ENCODE measurements at regions not wholly inside any gene's neighbourhood (a gene's known extent, or its start where the extent isn't known, plus 50 kb on each side); places are given as distances from the start of the nearest gene placed in this dataset.

DNA sequence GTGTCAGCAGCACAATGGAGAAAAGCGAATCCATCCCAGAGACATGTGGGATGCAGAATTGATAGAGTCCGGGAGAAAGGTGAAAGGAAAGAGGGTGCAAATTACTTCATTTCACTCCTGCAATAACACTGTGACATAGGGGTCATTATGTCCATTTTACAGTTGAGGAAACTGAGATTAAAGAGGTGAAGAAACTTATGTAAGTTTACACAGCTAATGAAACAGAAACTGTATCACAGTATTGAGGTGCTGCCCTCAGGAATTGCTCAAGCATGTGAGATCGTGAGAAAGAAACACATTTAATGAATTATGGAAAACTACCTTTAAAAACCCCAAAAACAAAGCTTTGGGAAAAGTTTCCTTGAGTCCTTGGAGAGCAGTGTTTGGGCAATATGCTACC lies 103.6 kb upstream of the PFN2 start:
- Histone ChIP-seq H3K9me3 (peaks cover 5 to 13% of the 10 kb centered on the region in 2 donors), H3K27ac (no peak overlapping the region), H3K4me3 (no peak overlapping the region), H3K4me1 (no peaks in the 10 kb centered on the region), H3K27me3 (no peaks in the 10 kb centered on the region), H3K36me3 (no peaks in the 10 kb centered on the region)
- intact Hi-C loops (cut with DNase I; ENCODE audit: low total_unique reads): no loop called here
- DNase-seq (ENCODE audit: low spot score in 2 of 2): no peak
- no peak for TF ChIP-seq POLR2A (IDR thresholded peaks at IDR 0.05)
- TF ChIP-seq, protein P1, sequence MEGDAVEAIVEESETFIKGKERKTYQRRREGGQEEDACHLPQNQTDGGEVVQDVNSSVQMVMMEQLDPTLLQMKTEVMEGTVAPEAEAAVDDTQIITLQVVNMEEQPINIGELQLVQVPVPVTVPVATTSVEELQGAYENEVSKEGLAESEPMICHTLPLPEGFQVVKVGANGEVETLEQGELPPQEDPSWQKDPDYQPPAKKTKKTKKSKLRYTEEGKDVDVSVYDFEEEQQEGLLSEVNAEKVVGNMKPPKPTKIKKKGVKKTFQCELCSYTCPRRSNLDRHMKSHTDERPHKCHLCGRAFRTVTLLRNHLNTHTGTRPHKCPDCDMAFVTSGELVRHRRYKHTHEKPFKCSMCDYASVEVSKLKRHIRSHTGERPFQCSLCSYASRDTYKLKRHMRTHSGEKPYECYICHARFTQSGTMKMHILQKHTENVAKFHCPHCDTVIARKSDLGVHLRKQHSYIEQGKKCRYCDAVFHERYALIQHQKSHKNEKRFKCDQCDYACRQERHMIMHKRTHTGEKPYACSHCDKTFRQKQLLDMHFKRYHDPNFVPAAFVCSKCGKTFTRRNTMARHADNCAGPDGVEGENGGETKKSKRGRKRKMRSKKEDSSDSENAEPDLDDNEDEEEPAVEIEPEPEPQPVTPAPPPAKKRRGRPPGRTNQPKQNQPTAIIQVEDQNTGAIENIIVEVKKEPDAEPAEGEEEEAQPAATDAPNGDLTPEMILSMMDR (IDR thresholded peaks at IDR 0.05): no peak
- no peak for TF ChIP-seq POLR2AphosphoS5 (IDR thresholded peaks at IDR 0.05)

GRCh38 chr3:150073513-150073912 lies 102.8 kb upstream of the PFN2 start:
- Histone ChIP-seq H3K4me3 (no peak overlapping the region), H3K36me3 (no peaks in the 10 kb centered on the region), H3K27ac (no peak overlapping the region), H3K4me1 (no peaks in the 10 kb centered on the region), H3K27me3 (no peaks in the 10 kb centered on the region), H3K9me3 (peaks cover 5 to 13% of the 10 kb centered on the region in 2 donors)
- intact Hi-C loops (cut with DNase I; ENCODE audit: low total_unique reads): no loop called here
- DNase-seq (ENCODE audit: low spot score in 2 of 2): no peak
- no peak for TF ChIP-seq POLR2A (IDR thresholded peaks at IDR 0.05)
- TF ChIP-seq POLR2AphosphoS5 (IDR thresholded peaks at IDR 0.05): no peak
- TF ChIP-seq, protein P1 (IDR thresholded peaks at IDR 0.05): no peak

DNA sequence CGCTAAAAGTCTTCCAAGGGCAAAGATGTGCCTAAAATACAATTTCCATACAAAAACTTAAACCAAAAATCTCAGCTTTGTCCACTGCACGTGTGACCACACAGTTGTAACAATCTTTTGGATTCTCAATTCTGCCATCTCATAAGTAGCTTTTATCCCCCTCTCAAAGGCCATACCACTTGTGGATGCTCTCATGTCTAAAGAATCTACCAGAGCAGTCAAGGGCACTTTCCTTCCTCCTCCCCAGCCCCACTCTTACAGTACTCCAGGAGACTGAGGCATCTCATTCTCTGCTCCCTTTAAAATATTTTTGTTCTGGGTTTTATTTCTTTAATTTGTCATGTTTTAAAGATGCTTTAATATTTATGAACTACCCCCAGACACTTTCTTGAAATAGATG lies 102.3 kb upstream of the PFN2 start:
- Histone ChIP-seq H3K27ac (no peak overlapping the region), H3K27me3 (no peaks in the 10 kb centered on the region), H3K4me1 (no peaks in the 10 kb centered on the region), H3K36me3 (no peaks in the 10 kb centered on the region), H3K9me3 (peaks cover 5 to 13% of the 10 kb centered on the region in 2 donors), H3K4me3 (no peak overlapping the region)
- no peak for DNase-seq (ENCODE audit: low spot score in 2 of 2)
- intact Hi-C loops (cut with DNase I; ENCODE audit: low total_unique reads): no loop called here
- no peak for TF ChIP-seq POLR2AphosphoS5 (IDR thresholded peaks at IDR 0.05)
- TF ChIP-seq POLR2A (IDR thresholded peaks at IDR 0.05): no peak
- TF ChIP-seq, protein P1 (IDR thresholded peaks at IDR 0.05): no peak

DNA sequence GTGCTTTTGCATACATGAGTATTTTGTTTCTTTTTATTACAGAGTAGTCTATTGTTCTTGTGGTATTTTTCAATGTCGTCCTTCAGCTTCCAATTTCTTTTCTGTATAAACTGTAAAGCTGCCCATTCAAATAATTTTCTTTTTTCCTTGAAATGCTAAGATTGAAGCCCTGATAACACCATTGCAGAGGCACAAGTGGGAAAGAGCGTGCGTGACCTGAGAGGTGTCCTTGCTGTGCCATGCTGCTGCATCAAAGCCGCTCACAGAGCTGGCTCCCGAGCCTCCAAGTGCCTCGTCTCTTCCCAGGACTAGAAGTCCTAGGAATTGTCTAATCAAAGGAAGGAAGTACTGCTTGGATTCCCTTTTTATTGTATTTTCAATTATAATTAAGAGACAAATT lies 101.9 kb upstream of the PFN2 start:
- no peaks in the 10 kb centered on the region for H3K4me1 ChIP-seq
- H3K27me3 ChIP-seq: peaks cover 0 to under 1% of the 10 kb centered on the region in 2 donors
- no peaks in the 10 kb centered on the region for H3K36me3 ChIP-seq
- no peak overlapping the region for H3K4me3 ChIP-seq
- no peak for TF ChIP-seq POLR2A (IDR thresholded peaks at IDR 0.05)
- no peak for TF ChIP-seq POLR2AphosphoS5 (IDR thresholded peaks at IDR 0.05)
- TF ChIP-seq, protein P1 (IDR thresholded peaks at IDR 0.05): no peak
- no peak for DNase-seq (ENCODE audit: low spot score in 2 of 2)
- H3K9me3 ChIP-seq: peaks cover 5 to 13% of the 10 kb centered on the region in 2 donors
- H3K27ac ChIP-seq: no peak overlapping the region
- intact Hi-C loops (cut with DNase I; ENCODE audit: low total_unique reads): no loop called here

DNA sequence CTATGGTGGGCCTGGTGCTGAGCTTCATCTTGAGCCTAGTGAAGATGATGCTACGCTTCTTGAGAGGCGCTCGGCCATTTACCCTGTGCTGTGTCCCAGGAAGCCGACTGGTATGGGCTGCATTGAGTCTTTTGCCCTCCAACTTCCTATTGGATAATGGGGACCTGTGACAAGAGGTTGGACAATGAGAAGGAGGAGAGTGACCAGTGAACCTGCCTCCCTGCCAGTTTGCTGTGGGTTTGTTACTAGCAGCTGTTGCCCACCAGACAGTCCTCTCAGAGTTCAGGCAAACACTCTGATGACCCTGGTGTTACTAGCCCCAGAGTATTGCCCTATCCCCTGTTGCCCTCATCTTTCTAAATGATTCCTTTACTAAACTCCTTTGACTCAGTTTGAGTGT lies 99.6 kb upstream of the PFN2 start:
- Histone ChIP-seq H3K27me3 (peaks cover 0 to 9% of the 10 kb centered on the region in 2 donors), H3K4me3 (no peak overlapping the region), H3K9me3 (no peaks in the 10 kb centered on the region), H3K27ac (no peak overlapping the region), H3K36me3 (no peaks in the 10 kb centered on the region), H3K4me1 (no peaks in the 10 kb centered on the region)
- no peak for TF ChIP-seq POLR2A (IDR thresholded peaks at IDR 0.05)
- no peak for DNase-seq (ENCODE audit: low spot score in 2 of 2)
- intact Hi-C loops (cut with DNase I; ENCODE audit: low total_unique reads): no loop called here

- TF ChIP-seq POLR2A (IDR thresholded peaks at IDR 0.05) (no peak), POLR2AphosphoS5 (IDR thresholded peaks at IDR 0.05) (no peak)
- TF ChIP-seq, protein P1 (IDR thresholded peaks at IDR 0.05): no peak
- no peak overlapping the region for H3K27ac ChIP-seq
- no peak overlapping the region for H3K4me3 ChIP-seq
- no peak for DNase-seq (ENCODE audit: low spot score in 2 of 2)
- intact Hi-C loops (cut with DNase I; ENCODE audit: low total_unique reads): no loop called here
- peaks cover 0 to 9% of the 10 kb centered on the region in 2 donors for H3K27me3 ChIP-seq
- no peaks in the 10 kb centered on the region for H3K36me3 ChIP-seq
- no peaks in the 10 kb centered on the region for H3K4me1 ChIP-seq
- H3K9me3 ChIP-seq: no peaks in the 10 kb centered on the region
These were observed 98.9 kb upstream of the PFN2 start for GRCh38 chr3:150069633-150070032.
